ENCODE measurements at regions not wholly inside any gene's neighbourhood (a gene's known extent, or its start where the extent isn't known, plus 50 kb on each side); places are given as distances from the start of the nearest gene placed in this dataset.

DNA sequence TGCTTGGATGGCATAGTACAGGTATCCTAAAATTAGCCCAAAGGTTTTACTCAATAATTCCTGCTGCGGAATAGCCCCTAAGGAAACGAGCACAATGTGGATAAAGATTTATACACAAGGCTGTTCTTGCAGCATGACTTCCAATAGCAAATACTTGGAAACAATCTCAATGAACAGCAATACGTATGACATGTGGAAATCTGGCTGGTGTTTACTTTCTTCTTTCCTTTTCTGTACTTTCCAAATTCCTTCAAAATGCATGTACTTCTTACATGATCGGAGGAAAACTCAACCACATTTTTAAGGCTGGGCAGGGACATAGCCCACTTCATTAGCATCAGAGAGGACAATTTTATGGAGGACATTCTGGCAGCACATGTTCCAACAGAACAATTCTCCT, 86.6 kb downstream of the C16orf95 start:
- Histone ChIP-seq H3K27ac (ENCODE audit: low read depth, low read length) (no peak overlapping the region), H3K27me3 (ENCODE audit: control insufficient read depth, insufficient read depth, low read length) (peaks cover 3% of the 10 kb centered on the region), H3K4me3 (ENCODE audit: low read depth, low read length) (no peak overlapping the region), H3K4me1 (ENCODE audit: control insufficient read depth, insufficient read depth, low read length) (peaks cover 23% of the 10 kb centered on the region), H3K9me3 (ENCODE audit: control insufficient read depth, insufficient read depth, low read length) (peaks cover 2% of the 10 kb centered on the region), H3K36me3 (ENCODE audit: control insufficient read depth, insufficient read depth, low read length) (no peaks in the 10 kb centered on the region)
- WGBS (ENCODE audit: insufficient coverage) = 95% methylated on average over 3 of the region's 4 CpGs
- no peak for DNase-seq (ENCODE audit: low read depth in 4 of 6, low spot score in 6 of 6)

GRCh38 chr16:87231295-87231694, 85.9 kb downstream of the C16orf95 start:
- DNase-seq (ENCODE audit: low read depth in 4 of 6, low spot score in 6 of 6) = no peak
- Histone ChIP-seq H3K27me3 (ENCODE audit: control insufficient read depth, insufficient read depth, low read length) (peaks cover 3% of the 10 kb centered on the region), H3K4me1 (ENCODE audit: control insufficient read depth, insufficient read depth, low read length) (peaks cover 26% of the 10 kb centered on the region), H3K9me3 (ENCODE audit: control insufficient read depth, insufficient read depth, low read length) (peaks cover 2% of the 10 kb centered on the region), H3K4me3 (ENCODE audit: low read depth, low read length) (no peak overlapping the region), H3K36me3 (ENCODE audit: control insufficient read depth, insufficient read depth, low read length) (no peaks in the 10 kb centered on the region), H3K27ac (ENCODE audit: low read depth, low read length) (no peak overlapping the region)
- 96% methylated on average over 2 of the region's 4 CpGs for WGBS (ENCODE audit: insufficient coverage)

DNA sequence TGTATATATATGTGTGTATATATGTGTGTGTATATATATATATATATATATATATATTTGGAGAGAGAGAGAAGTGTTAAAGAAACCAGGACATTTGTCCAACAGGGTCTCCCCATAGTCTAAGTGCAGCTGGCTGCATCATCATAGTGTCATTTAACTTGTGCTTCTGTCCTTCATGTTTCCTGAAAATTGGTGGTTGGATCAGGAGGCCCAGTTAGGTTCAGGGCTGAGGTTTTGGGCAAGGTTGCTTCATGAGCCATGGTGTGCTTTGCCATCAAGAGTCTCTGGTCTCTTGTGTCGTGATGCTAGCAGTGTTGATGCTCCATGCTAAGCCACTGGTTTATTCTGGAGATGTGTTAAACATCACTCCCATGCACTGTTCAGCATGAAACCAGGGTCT, 85.3 kb downstream of the C16orf95 start:
- Histone ChIP-seq H3K4me3 (ENCODE audit: low read depth, low read length) (no peak overlapping the region), H3K36me3 (ENCODE audit: control insufficient read depth, insufficient read depth, low read length) (no peaks in the 10 kb centered on the region), H3K9me3 (ENCODE audit: control insufficient read depth, insufficient read depth, low read length) (peaks cover 2% of the 10 kb centered on the region), H3K27me3 (ENCODE audit: control insufficient read depth, insufficient read depth, low read length) (peaks cover 3% of the 10 kb centered on the region), H3K27ac (ENCODE audit: low read depth, low read length) (no peak overlapping the region), H3K4me1 (ENCODE audit: control insufficient read depth, insufficient read depth, low read length) (peaks cover 26% of the 10 kb centered on the region)
- no peak for DNase-seq (ENCODE audit: low read depth in 4 of 6, low spot score in 6 of 6)
- WGBS (ENCODE audit: insufficient coverage) = no CpG with 5 or more reads among the region's 1 CpG

GRCh38 chr16:87233928-87234327, 83.3 kb downstream of the C16orf95 start:
- DNase-seq (ENCODE audit: low read depth in 4 of 6, low spot score in 6 of 6) = peak in 2 of 6 donors; percentile 42 to 49
- peaks cover 3% of the 10 kb centered on the region for H3K27me3 ChIP-seq (ENCODE audit: control insufficient read depth, insufficient read depth, low read length)
- peaks cover 10% of the 10 kb centered on the region for H3K4me1 ChIP-seq (ENCODE audit: control insufficient read depth, insufficient read depth, low read length)
- peak overlapping the region; percentile 16 for H3K27ac ChIP-seq (ENCODE audit: low read depth, low read length)
- peaks cover 2% of the 10 kb centered on the region for H3K9me3 ChIP-seq (ENCODE audit: control insufficient read depth, insufficient read depth, low read length)
- 45% methylated on average over 10 of the region's 10 CpGs for WGBS (ENCODE audit: insufficient coverage)
- H3K4me3 ChIP-seq (ENCODE audit: low read depth, low read length) = no peak overlapping the region
- no peaks in the 10 kb centered on the region for H3K36me3 ChIP-seq (ENCODE audit: control insufficient read depth, insufficient read depth, low read length)

- Histone ChIP-seq H3K36me3 (ENCODE audit: control insufficient read depth, insufficient read depth, low read length) (no peaks in the 10 kb centered on the region), H3K4me1 (ENCODE audit: control insufficient read depth, insufficient read depth, low read length) (peaks cover 10% of the 10 kb centered on the region), H3K27ac (ENCODE audit: low read depth, low read length) (no peak overlapping the region), H3K27me3 (ENCODE audit: control insufficient read depth, insufficient read depth, low read length) (peaks cover 3% of the 10 kb centered on the region), H3K4me3 (ENCODE audit: low read depth, low read length) (no peak overlapping the region), H3K9me3 (ENCODE audit: control insufficient read depth, insufficient read depth, low read length) (peaks cover 2% of the 10 kb centered on the region)
- WGBS (ENCODE audit: insufficient coverage) = 45% methylated on average over 8 of the region's 8 CpGs
- peak in 1 of 6 donors; percentile 39 for DNase-seq (ENCODE audit: low read depth in 4 of 6, low spot score in 6 of 6)
Measured at GRCh38 chr16:87234601-87235000, 82.6 kb downstream of the C16orf95 start.

GRCh38 chr16:87235810-87236515, 81.2 kb downstream of the C16orf95 start:
- H3K4me3 ChIP-seq (ENCODE audit: low read depth, low read length) = no peak overlapping the region
- DNase-seq (ENCODE audit: low read depth in 4 of 6, low spot score in 6 of 6) = no peak
- 72% methylated on average over 15 of the region's 15 CpGs for WGBS (ENCODE audit: insufficient coverage)
- no peaks in the 10 kb centered on the region for H3K36me3 ChIP-seq (ENCODE audit: control insufficient read depth, insufficient read depth, low read length)
- H3K9me3 ChIP-seq (ENCODE audit: control insufficient read depth, insufficient read depth, low read length) = peaks cover 2% of the 10 kb centered on the region
- H3K27me3 ChIP-seq (ENCODE audit: control insufficient read depth, insufficient read depth, low read length) = peaks cover 3% of the 10 kb centered on the region
- H3K4me1 ChIP-seq (ENCODE audit: control insufficient read depth, insufficient read depth, low read length) = peaks cover 10% of the 10 kb centered on the region
- no peak overlapping the region for H3K27ac ChIP-seq (ENCODE audit: low read depth, low read length)

GRCh38 chr16:87236516-87237115, 80.6 kb downstream of the C16orf95 start:
- no peak overlapping the region for H3K4me3 ChIP-seq (ENCODE audit: low read depth, low read length)
- DNase-seq (ENCODE audit: low read depth in 4 of 6, low spot score in 6 of 6) = no peak
- no peaks in the 10 kb centered on the region for H3K36me3 ChIP-seq (ENCODE audit: control insufficient read depth, insufficient read depth, low read length)
- peaks cover 2% of the 10 kb centered on the region for H3K9me3 ChIP-seq (ENCODE audit: control insufficient read depth, insufficient read depth, low read length)
- peaks cover 6% of the 10 kb centered on the region for H3K27me3 ChIP-seq (ENCODE audit: control insufficient read depth, insufficient read depth, low read length)
- WGBS (ENCODE audit: insufficient coverage) = 89% methylated on average over 13 of the region's 13 CpGs
- H3K27ac ChIP-seq (ENCODE audit: low read depth, low read length) = no peak overlapping the region
- peaks cover 10% of the 10 kb centered on the region for H3K4me1 ChIP-seq (ENCODE audit: control insufficient read depth, insufficient read depth, low read length)

GRCh38 chr16:87238361-87238715, 78.9 kb downstream of the C16orf95 start:
- Histone ChIP-seq H3K9me3 (ENCODE audit: control insufficient read depth, insufficient read depth, low read length) (no peaks in the 10 kb centered on the region), H3K27me3 (ENCODE audit: control insufficient read depth, insufficient read depth, low read length) (peaks cover 6% of the 10 kb centered on the region), H3K27ac (ENCODE audit: low read depth, low read length) (no peak overlapping the region), H3K4me1 (ENCODE audit: control insufficient read depth, insufficient read depth, low read length) (peaks cover 19% of the 10 kb centered on the region), H3K36me3 (ENCODE audit: control insufficient read depth, insufficient read depth, low read length) (no peaks in the 10 kb centered on the region), H3K4me3 (ENCODE audit: low read depth, low read length) (no peak overlapping the region)
- no CpG with 5 or more reads among the region's 6 CpGs for WGBS (ENCODE audit: insufficient coverage)
- no peak for DNase-seq (ENCODE audit: low read depth in 4 of 6, low spot score in 6 of 6)

- Histone ChIP-seq H3K27me3 (ENCODE audit: control insufficient read depth, insufficient read depth, low read length) (peaks cover 6% of the 10 kb centered on the region), H3K27ac (ENCODE audit: low read depth, low read length) (no peak overlapping the region), H3K9me3 (ENCODE audit: control insufficient read depth, insufficient read depth, low read length) (no peaks in the 10 kb centered on the region), H3K4me3 (ENCODE audit: low read depth, low read length) (no peak overlapping the region), H3K4me1 (ENCODE audit: control insufficient read depth, insufficient read depth, low read length) (peaks cover 18% of the 10 kb centered on the region), H3K36me3 (ENCODE audit: control insufficient read depth, insufficient read depth, low read length) (no peaks in the 10 kb centered on the region)
- no peak for DNase-seq (ENCODE audit: low read depth in 4 of 6, low spot score in 6 of 6)
- WGBS (ENCODE audit: insufficient coverage) = no CpG with 5 or more reads among the region's 4 CpGs
Measured at GRCh38 chr16:87239545-87239944, 77.6 kb downstream of the C16orf95 start.
